HG03196 (cell line): ENCODE measurements at regions not wholly inside any gene's neighbourhood (a gene's known extent, or its start where the extent isn't known, plus 50 kb on each side); places are given as distances from the start of the nearest gene placed in this dataset.
"Not testable (repeated sequence)": the region's sequence is repeated elsewhere in the genome, so short reads cannot be mapped to it uniquely, and the experiment has no call there.

Source experiments
- ATAC-seq: cut with Tn5 transposase; IDR thresholded peaks from one replicate; pipeline ENCODE4 v1.9.1; 2021; ENCODE audit not compliant: unreplicated experiment

DNA sequence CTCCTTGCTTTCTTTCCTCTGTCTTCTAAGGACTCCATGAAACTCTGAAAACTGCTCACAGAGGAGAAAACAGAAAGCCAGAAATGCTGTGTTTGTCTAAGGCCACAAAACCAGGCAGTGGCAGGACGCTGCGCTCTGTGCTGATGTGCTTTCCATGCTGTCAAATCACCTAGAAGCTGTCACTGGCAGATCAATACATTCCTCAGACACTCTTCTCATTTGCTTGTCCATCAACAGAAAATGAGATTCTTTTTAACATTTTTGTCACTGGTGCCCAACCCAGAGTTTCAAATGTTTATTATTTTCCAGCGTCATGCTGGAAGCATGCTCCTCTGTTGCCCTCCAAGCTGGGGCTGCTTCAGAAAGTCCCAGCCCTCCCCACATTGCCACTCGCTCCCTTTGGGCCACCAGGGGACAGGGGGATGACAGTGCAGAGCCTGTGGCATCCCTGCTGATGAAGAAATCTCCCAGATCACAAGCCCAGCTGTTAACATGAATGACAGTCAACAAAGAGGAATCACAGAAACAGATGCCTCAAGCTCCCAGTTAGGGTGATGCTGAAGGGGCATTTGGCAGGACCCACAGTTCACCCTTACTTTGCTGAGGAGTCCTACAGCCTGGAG, 117.5 kb upstream of the MEIS1 start:
- no peak for ATAC-seq

DNA sequence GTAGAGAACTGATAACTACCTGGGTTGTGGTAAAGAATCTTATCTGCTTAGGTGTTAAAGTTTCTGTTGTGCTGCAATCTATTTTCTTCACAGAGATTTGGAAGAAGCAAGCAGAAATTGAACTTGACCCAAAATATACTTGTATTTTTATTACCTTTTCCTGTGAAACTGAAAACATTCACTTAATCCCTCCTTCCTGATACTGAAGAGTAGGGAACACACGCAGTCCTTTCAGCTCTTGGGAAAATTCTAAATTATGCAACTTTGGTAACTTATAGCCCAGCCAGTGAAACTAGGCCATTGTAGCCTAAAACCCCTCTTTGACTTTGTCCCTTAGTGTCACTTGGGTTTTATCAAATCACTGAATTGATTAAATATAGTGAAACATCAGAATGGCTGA, 128.4 kb upstream of the MEIS1 start:
- no peak for ATAC-seq

- no peak for ATAC-seq
These were observed 129.2 kb upstream of the MEIS1 start for GRCh38 chr2:66305718-66306117.

- no peak for ATAC-seq
These were observed 131.5 kb upstream of the MEIS1 start for GRCh38 chr2:66303471-66303870.

DNA sequence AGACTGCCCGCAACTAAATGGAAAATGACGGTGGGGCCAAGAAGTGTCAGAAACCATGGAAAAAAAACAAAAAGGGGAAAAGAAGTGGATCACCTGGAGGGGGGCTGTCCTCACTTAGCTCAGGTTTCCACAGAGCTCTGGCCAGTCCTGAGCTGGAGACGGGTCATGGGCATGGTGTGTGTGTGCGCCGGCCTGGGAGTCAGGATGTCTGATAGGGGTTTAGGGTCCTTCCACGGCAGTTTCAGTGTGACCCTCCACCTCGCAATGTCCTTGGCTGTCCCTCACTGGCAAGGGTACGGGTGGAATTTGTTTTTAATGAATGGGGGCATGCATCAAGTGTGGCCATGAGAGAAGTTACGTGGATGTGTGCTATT, 133.2 kb upstream of the MEIS1 start:
- ATAC-seq, result no peak

DNA sequence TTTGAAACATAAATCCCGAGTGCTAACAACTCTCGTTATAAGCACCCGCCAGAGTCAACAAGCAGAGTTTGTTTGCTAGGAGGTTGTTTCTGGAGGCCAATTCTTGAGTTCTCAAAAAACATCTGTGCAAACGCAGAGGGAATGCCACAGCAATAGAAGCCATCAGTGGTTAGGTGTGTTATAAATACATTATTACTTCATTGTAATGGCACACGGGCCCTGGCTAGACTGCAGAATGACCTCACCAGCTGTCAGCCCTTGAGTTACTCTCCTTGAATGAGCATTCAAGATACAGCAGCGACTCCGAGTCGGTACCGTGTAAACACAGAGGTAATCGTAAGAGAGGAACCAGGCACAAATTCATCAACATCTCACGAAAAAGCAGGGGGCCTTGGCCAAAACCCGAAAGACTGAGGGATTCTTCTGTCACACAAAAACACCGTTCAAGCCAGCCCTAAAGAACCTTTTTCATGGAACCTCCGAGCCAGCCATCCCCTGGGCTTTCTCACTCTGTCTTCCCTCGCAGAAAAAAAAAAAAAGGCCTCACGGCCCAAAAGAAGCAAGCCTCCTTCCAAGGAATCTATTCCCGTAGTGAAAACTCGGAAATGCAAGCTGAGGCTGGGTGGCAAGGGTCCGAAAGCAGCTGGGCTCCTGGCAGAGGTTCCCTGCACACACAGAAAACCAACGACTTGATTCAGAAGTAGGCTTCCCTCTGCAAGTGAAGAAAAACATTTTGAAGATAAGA, 133.7 kb upstream of the MEIS1 start:
- no peak for ATAC-seq

GRCh38 chr2:66283787-66284186, 151.1 kb upstream of the MEIS1 start:
- no peak for ATAC-seq

DNA sequence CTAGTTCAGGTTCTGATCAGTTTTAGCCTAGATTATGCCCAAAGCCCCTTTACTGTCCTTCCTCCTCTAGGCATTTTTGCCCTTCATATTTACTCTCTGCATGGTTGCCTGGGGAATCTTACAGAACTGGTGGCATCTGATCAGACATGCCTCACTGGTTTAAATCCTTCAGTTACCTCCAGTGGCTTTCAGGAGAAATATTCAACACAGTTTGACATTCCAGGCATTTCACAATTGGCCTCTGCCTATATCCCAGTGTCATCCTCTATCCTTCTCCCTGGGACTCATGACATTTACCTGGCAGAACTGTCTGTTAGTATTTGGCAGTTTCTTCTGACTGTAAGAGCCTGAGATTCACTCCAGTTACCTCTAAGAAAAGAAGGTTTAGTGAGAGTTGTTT, 152.9 kb upstream of the MEIS1 start:
- ATAC-seq, result no peak

DNA sequence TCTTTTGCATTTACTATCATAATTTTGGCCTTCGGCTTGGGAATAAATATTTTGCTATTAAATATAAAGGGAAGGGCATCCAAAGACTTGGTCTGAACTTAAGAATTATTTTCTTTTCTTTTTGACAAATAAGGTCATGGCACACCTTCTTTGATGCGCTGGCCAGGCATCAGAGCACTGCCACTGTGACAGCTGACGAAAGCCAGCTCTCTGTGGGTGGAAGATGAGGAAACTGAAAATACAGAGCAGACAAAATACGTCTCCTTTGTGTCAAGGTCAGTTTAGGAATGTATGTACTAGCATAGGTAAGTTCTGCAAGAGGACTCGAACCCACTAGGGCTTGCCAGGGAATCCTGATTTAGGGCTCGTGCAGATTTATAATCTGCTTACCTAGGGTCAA, 155.9 kb upstream of the MEIS1 start:
- ATAC-seq, result no peak

GRCh38 chr2:66275984-66276383, 158.9 kb upstream of the MEIS1 start:
- no peak for ATAC-seq

DNA sequence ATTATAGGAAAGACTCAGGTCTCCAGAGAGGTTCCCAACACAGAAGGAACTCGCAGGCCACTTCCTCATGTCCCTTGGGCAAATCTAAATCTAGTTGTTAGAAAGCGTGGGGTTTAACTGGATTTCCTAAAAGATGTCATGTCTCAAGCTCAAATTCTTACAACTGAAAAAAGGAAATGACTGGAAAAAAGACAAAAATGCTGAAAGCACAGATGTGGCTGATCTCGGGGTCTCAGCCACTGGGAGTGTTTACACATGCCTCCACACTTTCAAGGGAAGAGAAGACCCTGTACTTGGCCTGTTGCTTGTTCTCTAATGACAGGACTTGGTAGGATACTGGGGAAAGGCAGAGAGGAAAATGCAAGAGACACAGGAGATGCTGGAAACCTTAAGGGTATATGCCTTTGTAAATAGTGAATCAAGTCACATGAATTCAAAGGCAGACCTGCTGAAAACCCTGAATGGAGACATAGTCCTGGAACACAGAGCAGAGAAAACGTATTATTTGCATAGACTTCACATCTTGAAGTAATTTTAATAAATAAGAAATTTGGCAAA, 160.9 kb upstream of the MEIS1 start:
- no peak for ATAC-seq

GRCh38 chr2:66272751-66273150, 162.2 kb upstream of the MEIS1 start:
- ATAC-seq, result no peak

- ATAC-seq, result no peak
These were observed 163.1 kb upstream of the MEIS1 start for GRCh38 chr2:66271777-66272176.

- no peak for ATAC-seq
These were observed 164.7 kb upstream of the MEIS1 start for GRCh38 chr2:66270247-66270646.

DNA sequence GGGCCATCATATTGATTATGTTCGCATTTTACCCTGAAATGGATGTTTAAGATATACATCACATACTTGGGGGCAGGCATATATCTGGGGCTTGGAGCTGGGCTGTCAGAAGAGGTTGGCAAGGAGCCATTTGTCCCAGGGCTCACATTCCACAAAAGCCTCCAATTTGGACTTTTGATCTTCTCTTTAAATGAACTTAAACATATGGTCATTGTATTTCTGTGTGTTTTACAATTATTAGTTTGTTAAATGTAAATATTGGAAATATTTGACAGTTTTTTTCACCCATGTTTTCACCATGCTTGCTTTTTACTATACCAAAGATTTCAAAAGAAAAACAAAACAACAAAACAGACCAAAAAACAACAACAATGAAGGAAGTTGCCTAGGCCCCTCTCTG, 165.8 kb upstream of the MEIS1 start:
- ATAC-seq, result no peak

DNA sequence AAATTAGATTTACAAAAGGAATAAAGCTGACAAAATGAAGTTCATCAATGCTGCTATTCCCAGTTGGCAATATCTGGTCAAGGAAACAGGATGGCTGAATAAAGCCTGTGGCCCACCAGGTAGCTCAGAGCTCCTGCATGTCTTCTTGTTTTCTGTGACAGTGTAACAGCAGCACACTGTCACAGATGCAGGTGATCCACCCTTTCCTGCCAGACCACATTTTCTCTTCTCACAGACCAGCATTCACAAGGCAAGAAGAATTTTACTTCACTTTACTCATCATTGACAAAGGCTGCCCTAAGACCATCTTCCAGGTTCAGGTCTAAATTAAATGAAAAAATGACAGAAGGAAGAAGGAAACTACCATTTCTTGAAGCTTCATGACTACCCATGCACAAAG, 166.2 kb upstream of the MEIS1 start:
- no peak for ATAC-seq

DNA sequence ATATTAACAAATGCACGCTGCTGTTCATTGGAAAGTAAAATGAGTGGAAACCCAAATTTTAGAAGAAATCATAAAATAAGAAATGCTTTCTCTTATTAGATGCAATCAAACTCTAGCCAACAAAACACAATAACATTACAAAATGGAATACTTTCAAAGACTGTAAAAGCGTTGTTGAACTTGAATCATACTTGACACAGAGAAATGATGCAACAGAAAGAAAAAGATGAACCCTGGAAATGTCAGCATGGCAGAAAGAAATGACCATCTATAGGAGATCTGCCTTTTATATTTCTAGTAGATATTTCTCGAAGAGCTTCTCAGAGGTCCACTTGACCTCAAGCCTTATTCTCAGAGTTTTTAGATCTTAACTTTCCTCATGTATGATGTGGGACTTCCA, 170.6 kb upstream of the MEIS1 start:
- no peak for ATAC-seq

GRCh38 chr2:66255867-66256266, 179.1 kb upstream of the MEIS1 start:
- no peak for ATAC-seq

- no peak for ATAC-seq
These were observed 179.8 kb upstream of the MEIS1 start for GRCh38 chr2:66255136-66255535.

DNA sequence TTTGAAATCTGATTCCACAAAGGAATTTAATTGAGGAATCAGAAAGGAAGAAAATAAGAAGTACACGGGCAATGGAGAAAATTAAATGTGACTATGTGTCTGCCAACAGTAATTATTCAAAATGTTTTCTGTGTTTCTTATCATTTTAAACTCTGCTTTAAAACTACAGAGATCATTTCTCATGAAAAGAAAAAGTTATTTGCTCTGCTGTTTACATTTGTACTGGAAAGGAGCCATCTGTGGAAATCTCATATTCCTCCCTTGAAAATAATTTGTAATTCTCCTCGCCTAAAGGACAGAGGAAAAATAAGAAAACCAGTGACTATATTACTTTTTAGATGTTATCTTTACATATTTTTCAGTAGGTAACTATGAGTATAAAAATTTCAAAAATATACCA, 181.9 kb upstream of the MEIS1 start:
- ATAC-seq, result no peak

GRCh38 chr2:66252109-66252508, 182.8 kb upstream of the MEIS1 start:
- no peak for ATAC-seq

DNA sequence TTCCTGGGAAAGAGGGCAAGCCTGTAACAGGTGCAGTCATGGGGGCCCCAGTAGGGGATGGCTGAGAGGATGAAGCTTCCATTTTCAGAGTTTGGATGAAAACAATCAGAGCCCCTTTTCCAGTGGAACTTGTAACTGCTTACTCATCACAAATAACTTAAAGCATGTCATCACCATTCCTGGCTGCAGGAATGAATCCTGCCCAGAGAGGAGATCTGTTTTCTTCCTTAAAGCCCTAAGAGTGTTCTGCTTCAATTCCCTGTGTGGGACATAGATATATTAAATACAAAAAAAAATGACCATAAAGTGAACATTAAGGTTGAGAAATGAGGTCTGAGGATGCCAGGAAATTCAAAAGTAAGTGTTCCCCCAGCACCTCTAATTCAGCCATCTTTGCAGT, 183.4 kb upstream of the MEIS1 start:
- no peak for ATAC-seq

DNA sequence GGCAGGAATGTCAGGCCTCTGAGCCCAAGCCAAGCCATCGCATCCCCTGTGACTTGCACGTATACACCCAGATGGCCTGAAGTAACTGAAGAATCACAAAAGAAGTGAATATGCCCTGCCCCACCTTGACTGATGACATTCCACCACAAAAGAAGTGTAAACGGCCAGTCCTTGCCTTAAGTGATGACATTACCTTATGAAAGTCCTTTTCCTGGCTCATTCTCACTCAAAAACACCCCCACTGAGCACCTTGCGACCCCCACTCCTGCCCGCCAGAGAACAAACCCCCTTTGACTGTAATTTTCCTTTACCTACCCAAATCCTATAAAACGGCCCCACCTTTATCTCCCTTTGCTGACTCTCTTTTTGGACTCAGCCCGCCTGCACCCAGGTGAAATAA, 185.8 kb upstream of the MEIS1 start:
- not testable (repeated sequence) for ATAC-seq
